ENCODE measurements at regions not wholly inside any gene's neighbourhood (a gene's known extent, or its start where the extent isn't known, plus 50 kb on each side); places are given as distances from the start of the nearest gene placed in this dataset.

- no peaks in the 10 kb centered on the region for H3K9me3 ChIP-seq (replicated peaks; ENCODE audit: insufficient read depth, low read length)
- no peaks in the 10 kb centered on the region for H3K79me2 ChIP-seq (ENCODE audit: low read length)
- no peak for DNase-seq
These were observed 287.0 kb downstream of the CLIC5 start for GRCh38 chr6:45728674-45729073.

GRCh38 chr6:45727819-45728449, 287.7 kb downstream of the CLIC5 start:
- TF ChIP-seq CTCF (IDR thresholded peaks at IDR 0.05; ENCODE audit: low read length) (no peak), EZH2 (optimal IDR thresholded peaks at IDR 0.05; ENCODE audit: low read depth, low read length) (no peak), EZH2phosphoT487 (IDR thresholded peaks at IDR 0.05; ENCODE audit: low read length) (no peak)
- Histone ChIP-seq H3K27me3 (replicated peaks; ENCODE audit: insufficient read depth, low read length) (no peaks in the 10 kb centered on the region), H3F3A (ENCODE audit: insufficient read depth, low read length) (no peaks in the 10 kb centered on the region), H3K36me3 (replicated peaks; ENCODE audit: insufficient read depth, low read length) (no peaks in the 10 kb centered on the region), H3K4me2 (ENCODE audit: low read depth, low read length) (no peak overlapping the region), H3K9me2 (replicated peaks; ENCODE audit: insufficient read depth, low read length) (no peaks in the 10 kb centered on the region), H3K79me2 (ENCODE audit: low read length) (no peaks in the 10 kb centered on the region), H4K20me1 (ENCODE audit: insufficient read depth, low read length) (no peaks in the 10 kb centered on the region), H3K9me3 (replicated peaks; ENCODE audit: insufficient read depth, low read length) (no peaks in the 10 kb centered on the region), H3K4me1 (ENCODE audit: low read length) (peaks cover 6% of the 10 kb centered on the region; the same call in 1 of the 2 replicates), H2AFZ (ENCODE audit: low read length) (no peak overlapping the region), H3K4me3 (ENCODE audit: low read length) (no peak overlapping the region), H3K27ac (ENCODE audit: low read length) (no peak overlapping the region), H3K9ac (ENCODE audit: low read length) (no peak overlapping the region)
- DNase-seq, result no peak

More at GRCh38 chr6:45728674-45729073, 287.0 kb downstream of the CLIC5 start:
- Histone ChIP-seq H3K27me3 (replicated peaks; ENCODE audit: insufficient read depth, low read length) (no peaks in the 10 kb centered on the region), H3K9ac (ENCODE audit: low read length) (no peak overlapping the region), H4K20me1 (ENCODE audit: insufficient read depth, low read length) (no peaks in the 10 kb centered on the region), H2AFZ (ENCODE audit: low read length) (no peak overlapping the region), H3K4me3 (ENCODE audit: low read length) (no peak overlapping the region), H3K36me3 (replicated peaks; ENCODE audit: insufficient read depth, low read length) (no peaks in the 10 kb centered on the region), H3K27ac (ENCODE audit: low read length) (no peak overlapping the region), H3F3A (ENCODE audit: insufficient read depth, low read length) (no peaks in the 10 kb centered on the region), H3K9me2 (replicated peaks; ENCODE audit: insufficient read depth, low read length) (no peaks in the 10 kb centered on the region), H3K4me2 (ENCODE audit: low read depth, low read length) (no peak overlapping the region), H3K4me1 (ENCODE audit: low read length) (peaks cover 6% of the 10 kb centered on the region; the same call in 1 of the 2 replicates)
- no peak for TF ChIP-seq EZH2 (optimal IDR thresholded peaks at IDR 0.05; ENCODE audit: low read depth, low read length)
- no peak for TF ChIP-seq CTCF (IDR thresholded peaks at IDR 0.05; ENCODE audit: low read length)
- no peak for TF ChIP-seq EZH2phosphoT487 (IDR thresholded peaks at IDR 0.05; ENCODE audit: low read length)

GRCh38 chr6:45727228-45727627, 288.4 kb downstream of the CLIC5 start:
- Histone ChIP-seq H3K4me3 (ENCODE audit: low read length) (no peak overlapping the region), H2AFZ (ENCODE audit: low read length) (no peak overlapping the region), H3F3A (ENCODE audit: insufficient read depth, low read length) (no peaks in the 10 kb centered on the region), H3K9ac (ENCODE audit: low read length) (no peak overlapping the region), H3K27ac (ENCODE audit: low read length) (no peak overlapping the region), H4K20me1 (ENCODE audit: insufficient read depth, low read length) (no peaks in the 10 kb centered on the region), H3K79me2 (ENCODE audit: low read length) (no peaks in the 10 kb centered on the region), H3K36me3 (replicated peaks; ENCODE audit: insufficient read depth, low read length) (no peaks in the 10 kb centered on the region), H3K27me3 (replicated peaks; ENCODE audit: insufficient read depth, low read length) (no peaks in the 10 kb centered on the region), H3K4me2 (ENCODE audit: low read depth, low read length) (no peak overlapping the region), H3K9me3 (replicated peaks; ENCODE audit: insufficient read depth, low read length) (no peaks in the 10 kb centered on the region), H3K9me2 (replicated peaks; ENCODE audit: insufficient read depth, low read length) (no peaks in the 10 kb centered on the region), H3K4me1 (ENCODE audit: low read length) (peaks cover 6% of the 10 kb centered on the region; the same call in 1 of the 2 replicates)
- DNase-seq, result no peak
- TF ChIP-seq CTCF (IDR thresholded peaks at IDR 0.05; ENCODE audit: low read length) (no peak), EZH2phosphoT487 (IDR thresholded peaks at IDR 0.05; ENCODE audit: low read length) (no peak), EZH2 (optimal IDR thresholded peaks at IDR 0.05; ENCODE audit: low read depth, low read length) (no peak)
